ENCODE measurements at regions not wholly inside any gene's neighbourhood (a gene's known extent, or its start where the extent isn't known, plus 50 kb on each side); places are given as distances from the start of the nearest gene placed in this dataset.
A peak's percentile ranks its signal among the peaks of the same experiment; 100 is the strongest.

GRCh38 chr1:208409176-208409575 is 165.0 kb upstream of the PLXNA2 start:
- Mint-ChIP-seq H3K27me3 (ENCODE audit: unreplicated experiment) (no peaks in the 10 kb centered on the region), H3K9me3 (ENCODE audit: unreplicated experiment) (peaks cover 1% of the 10 kb centered on the region), H3K4me1 (ENCODE audit: low read depth, unreplicated experiment) (peaks cover 19% of the 10 kb centered on the region), H3K27ac (ENCODE audit: unreplicated experiment) (no peak overlapping the region), H3K4me3 (ENCODE audit: unreplicated experiment) (no peak overlapping the region), H3K36me3 (ENCODE audit: unreplicated experiment) (no peaks in the 10 kb centered on the region)
- TF ChIP-seq CTCF (IDR thresholded peaks at IDR 0.05; ENCODE audit: partially characterized antibody, unreplicated experiment) = no peak
- no peak for DNase-seq

GRCh38 chr1:208410409-208410808 is 166.2 kb upstream of the PLXNA2 start:
- Mint-ChIP-seq H3K9me3 (ENCODE audit: unreplicated experiment) (no peaks in the 10 kb centered on the region), H3K4me1 (ENCODE audit: low read depth, unreplicated experiment) (peaks cover 19% of the 10 kb centered on the region), H3K27ac (ENCODE audit: unreplicated experiment) (peak overlapping the region; percentile 20), H3K36me3 (ENCODE audit: unreplicated experiment) (no peaks in the 10 kb centered on the region), H3K27me3 (ENCODE audit: unreplicated experiment) (no peaks in the 10 kb centered on the region), H3K4me3 (ENCODE audit: unreplicated experiment) (no peak overlapping the region)
- TF ChIP-seq CTCF (IDR thresholded peaks at IDR 0.05; ENCODE audit: partially characterized antibody, unreplicated experiment) = no peak
- DNase-seq = no peak

DNA sequence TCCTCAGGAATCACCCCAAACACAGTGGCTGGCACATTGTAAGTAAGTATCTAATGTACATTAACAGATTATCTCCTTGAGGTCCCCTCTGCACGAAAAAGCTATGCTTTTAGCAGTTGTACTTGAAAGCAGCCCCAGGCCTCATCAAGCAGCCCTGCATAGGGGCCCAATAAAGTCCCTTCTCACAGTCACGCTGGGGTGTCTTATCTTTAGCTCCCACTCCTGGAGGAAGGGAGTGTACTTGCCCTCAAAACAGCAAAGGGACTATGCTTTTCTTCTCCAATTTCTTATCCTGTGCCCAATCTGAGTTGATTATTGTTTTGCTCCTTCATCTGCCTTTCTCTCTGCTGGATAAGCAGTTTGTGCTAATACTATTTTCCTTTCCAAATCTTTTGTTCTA is 168.8 kb upstream of the PLXNA2 start:
- Mint-ChIP-seq H3K27ac (ENCODE audit: unreplicated experiment) (no peak overlapping the region), H3K4me3 (ENCODE audit: unreplicated experiment) (no peak overlapping the region), H3K36me3 (ENCODE audit: unreplicated experiment) (no peaks in the 10 kb centered on the region), H3K27me3 (ENCODE audit: unreplicated experiment) (no peaks in the 10 kb centered on the region), H3K4me1 (ENCODE audit: low read depth, unreplicated experiment) (peaks cover 19% of the 10 kb centered on the region), H3K9me3 (ENCODE audit: unreplicated experiment) (peaks cover 3% of the 10 kb centered on the region)
- no peak for TF ChIP-seq CTCF (IDR thresholded peaks at IDR 0.05; ENCODE audit: partially characterized antibody, unreplicated experiment)
- DNase-seq = no peak

DNA sequence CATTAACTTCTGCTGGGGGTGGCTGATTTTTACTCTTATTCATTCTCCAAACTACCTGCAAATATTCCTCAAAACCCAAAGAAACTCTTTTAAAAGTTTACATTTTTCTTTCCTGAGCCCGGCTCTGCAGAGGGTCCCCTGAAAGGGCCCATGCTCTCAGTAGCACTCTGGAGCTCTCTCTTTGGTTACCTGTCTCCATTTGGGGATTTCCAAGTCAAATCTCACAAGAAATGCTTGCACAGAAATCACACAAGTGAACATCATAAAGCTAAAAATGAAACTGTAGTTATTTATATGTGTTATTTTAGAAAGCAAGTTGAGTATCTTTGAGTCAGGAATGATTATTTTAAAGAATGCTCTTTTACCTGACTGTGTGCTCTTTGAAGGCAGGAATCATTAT is 174.5 kb upstream of the PLXNA2 start:
- H3K27ac Mint-ChIP-seq (ENCODE audit: unreplicated experiment) = no peak overlapping the region
- H3K27me3 Mint-ChIP-seq (ENCODE audit: unreplicated experiment) = no peaks in the 10 kb centered on the region
- peaks cover 3% of the 10 kb centered on the region for H3K9me3 Mint-ChIP-seq (ENCODE audit: unreplicated experiment)
- TF ChIP-seq CTCF (IDR thresholded peaks at IDR 0.05; ENCODE audit: partially characterized antibody, unreplicated experiment) = no peak
- H3K4me1 Mint-ChIP-seq (ENCODE audit: low read depth, unreplicated experiment) = peaks cover 5% of the 10 kb centered on the region
- no peaks in the 10 kb centered on the region for H3K36me3 Mint-ChIP-seq (ENCODE audit: unreplicated experiment)
- H3K4me3 Mint-ChIP-seq (ENCODE audit: unreplicated experiment) = no peak overlapping the region
- DNase-seq = no peak

DNA sequence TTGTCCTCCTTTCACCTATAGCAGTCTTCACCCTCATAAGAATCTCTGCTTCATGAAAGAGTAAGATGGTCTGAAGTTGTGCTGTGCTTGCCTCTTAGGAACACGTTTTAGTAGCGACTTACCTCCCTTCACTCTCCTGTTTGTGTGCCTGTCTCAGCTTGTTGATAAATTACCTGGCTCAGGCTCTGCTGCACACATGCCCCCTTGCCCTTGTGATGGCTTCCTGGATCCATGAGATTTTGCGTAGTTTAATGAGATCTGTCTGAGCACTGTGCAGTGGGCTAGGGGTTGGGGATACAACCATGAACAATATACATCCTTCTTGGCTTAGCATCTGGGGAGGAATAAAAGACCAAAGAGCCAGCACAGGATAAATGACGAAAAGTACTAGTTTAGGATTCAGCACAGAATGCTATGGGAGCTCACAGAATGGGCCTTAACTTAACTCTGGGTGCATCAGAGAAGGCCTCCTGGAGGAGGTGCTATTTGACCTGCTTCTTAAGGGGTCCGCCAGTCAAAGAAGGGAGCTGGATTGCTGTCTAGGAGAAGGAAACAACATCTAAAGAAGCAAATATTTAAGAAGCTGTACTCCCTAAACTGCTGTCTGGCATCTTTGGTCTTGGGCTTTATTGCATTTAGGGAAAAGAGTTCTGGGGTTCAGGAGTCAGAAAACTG is 175.7 kb upstream of the PLXNA2 start:
- peaks cover 5% of the 10 kb centered on the region for H3K4me1 Mint-ChIP-seq (ENCODE audit: low read depth, unreplicated experiment)
- H3K27ac Mint-ChIP-seq (ENCODE audit: unreplicated experiment) = no peak overlapping the region
- peaks cover 3% of the 10 kb centered on the region for H3K9me3 Mint-ChIP-seq (ENCODE audit: unreplicated experiment)
- no peak for DNase-seq
- no peak overlapping the region for H3K4me3 Mint-ChIP-seq (ENCODE audit: unreplicated experiment)
- no peak for TF ChIP-seq CTCF (IDR thresholded peaks at IDR 0.05; ENCODE audit: partially characterized antibody, unreplicated experiment)
- H3K27me3 Mint-ChIP-seq (ENCODE audit: unreplicated experiment) = no peaks in the 10 kb centered on the region
- no peaks in the 10 kb centered on the region for H3K36me3 Mint-ChIP-seq (ENCODE audit: unreplicated experiment)
